HepG2 (cell line): ENCODE measurements at regions not wholly inside any gene's neighbourhood (a gene's known extent, or its start where the extent isn't known, plus 50 kb on each side); places are given as distances from the start of the nearest gene placed in this dataset.

Source experiments
- ATAC-seq: fragments of 200-7000 bp; cut with Tn5 transposase; 3 replicates; pipeline ENCODE4 v1.9.1; 2020; ENCODE audit warnings: mild to moderate bottlenecking, moderate library complexity
- BruUV-seq: library from RNA; stranded (reverse); fragments of 400-500 nt; replicated peaks from 2 replicates; lab custom pipeline; 2021; lab: Mats Ljungman, UMichigan
- CTCF ChIA-PET: fragments of 300-600 bp; formaldehyde crosslinking; extraction: SDS; loops from one replicate; lab custom pipeline; 2021; ENCODE audit warnings: low total read pairs, inconsistent platforms, low intra/inter-chr PET ratio; lab: Yijun Ruan, JAX
- POLR2A ChIA-PET: fragments of 350-600 bp; sonication (Branson Sonifier 250); formaldehyde crosslinking; loops from one replicate; lab custom pipeline; 2020; ENCODE audit warnings: antibody characterized with exemption, inconsistent platforms; lab: Yijun Ruan, JAX
- DNase-seq: peaks from one replicate; pipeline ENCODE4 v3.0.0-alpha.2; 2015; ENCODE audit warnings: low spot score
- FAIRE-seq: peaks from 3 replicates; lab custom pipeline; 2011; peaks lifted over from hg19 to GRCh38; lab: Jason Lieb, UNC
- H2AFZ ChIP-seq: one replicate; pipeline ENCODE4 v1.6.1; 2011; ENCODE audit warnings: low read length, inconsistent platforms
- H3K27ac ChIP-seq: fragments of 300-600 bp; 3 replicates; pipeline ENCODE4 v1.8.0; 2011; ENCODE audit warnings: mixed run types, mild to moderate bottlenecking, mixed read lengths, low read length, inconsistent platforms; ENCODE audit not compliant: insufficient read depth; ENCODE audit errors: extremely low read length
- H3K27me3 ChIP-seq, 2 experiments: fragments of 200-600 bp in 1 of 2; 2 replicates in 1 of 2; 3 replicates in 1 of 2; pipeline versions ENCODE4 v1.6.0 to v1.8.0; 2011; ENCODE audit warnings: low read length in 2 of 2, mild to moderate bottlenecking in 2 of 2, moderate library complexity in 2 of 2, inconsistent platforms in 1 of 2; ENCODE audit not compliant: insufficient read depth in 2 of 2, control insufficient read depth in 1 of 2
- H3K36me3 ChIP-seq, 2 experiments: fragments of 200-600 bp in 1 of 2; replicated peaks in 1 of 2; 2 replicates in 1 of 2; 3 replicates in 1 of 2; pipeline versions ENCODE4 v1.5.1 to v1.8.0; 2011; ENCODE audit warnings: low read length in 2 of 2, inconsistent platforms in 1 of 2; ENCODE audit not compliant: insufficient read depth in 2 of 2, control insufficient read depth in 1 of 2
- H3K4me1 ChIP-seq: 2 replicates; pipeline ENCODE4 v1.5.1; 2012; ENCODE audit warnings: low read length, inconsistent platforms; ENCODE audit not compliant: insufficient read depth
- H3K4me2 ChIP-seq: 2 replicates; pipeline ENCODE4 v1.6.0; 2011; ENCODE audit warnings: low read depth, low read length, inconsistent platforms
- H3K4me3 ChIP-seq, 3 experiments: fragments of 200-600 bp in 1 of 3; sonication (generic), shearing (Covaris generic) in 1 of 3; replicated peaks in 1 of 3; 2 replicates each; pipeline ENCODE4 v1.5.1; 2011 to 2016; ENCODE audit warnings: low read length in 3 of 3, inconsistent platforms in 2 of 3, low read depth in 2 of 3, mild to moderate bottlenecking in 2 of 3, control low read depth in 1 of 3, mixed read lengths in 1 of 3; ENCODE audit not compliant: insufficient read depth in 1 of 3
- H3K79me2 ChIP-seq: one replicate; pipeline ENCODE4 v1.6.1; 2011; ENCODE audit warnings: low read length, inconsistent platforms; ENCODE audit not compliant: insufficient read depth
- H3K9ac ChIP-seq: 2 replicates; pipeline ENCODE4 v1.6.0; 2011; ENCODE audit warnings: mild to moderate bottlenecking, low read depth, low read length, inconsistent platforms; ENCODE audit not compliant: insufficient read depth
- H3K9me3 ChIP-seq: 2 replicates; pipeline ENCODE4 v1.5.1; 2012; ENCODE audit warnings: mild to moderate bottlenecking, low read length
- H4K20me1 ChIP-seq: 2 replicates; pipeline ENCODE4 v1.6.0; 2011; ENCODE audit warnings: inconsistent platforms, mild to moderate bottlenecking, low read length, moderate library complexity; ENCODE audit not compliant: insufficient read depth
- BATF2 ChIP-seq: sonication (generic); formaldehyde crosslinking; IDR thresholded peaks from 2 replicates; pipeline ENCODE4 v1.8.0; 2022; ENCODE audit warnings: mild to moderate bottlenecking, missing genetic modification reagents, moderate library complexity
- ZFP36L2 ChIP-seq: sonication (generic); formaldehyde crosslinking; IDR thresholded peaks from 2 replicates; pipeline ENCODE4 v1.4.0; 2020; ENCODE audit warnings: missing genetic modification reagents
- ZNF18 ChIP-seq: sonication (generic); formaldehyde crosslinking; IDR thresholded peaks from 2 replicates; pipeline ENCODE4 v1.8.0; 2022; ENCODE audit warnings: mild to moderate bottlenecking, missing genetic modification reagents; ENCODE audit not compliant: insufficient replicate concordance
- ZNF232 ChIP-seq: sonication (generic); formaldehyde crosslinking; IDR thresholded peaks from 2 replicates; pipeline ENCODE4 v1.4.0; 2020; ENCODE audit warnings: missing genetic modification reagents, borderline replicate concordance
- ZNF720 ChIP-seq: sonication (generic); formaldehyde crosslinking; IDR thresholded peaks from 2 replicates; pipeline ENCODE4 v1.4.0; 2020; ENCODE audit warnings: missing genetic modification reagents
- WGBS: methylation state at CpG from one replicate; pipeline ENCODE4 v1.1.6; 2017; ENCODE audit warnings: low lambda C conversion rate; 5-methylcytosine and 5-hydroxymethylcytosine counted together
- in situ Hi-C: cut with HindIII; loops from 2 replicates; pipeline ENCODE4 v1.10.0; 2017; ENCODE audit warnings: low pct_unique_long_range_greater_than_20kb; ENCODE audit not compliant: extremely low pct_ligation_motif_present
- intact Hi-C: fragments of 100-400 bp; cut with micrococcal nuclease; formaldehyde crosslinking; loops from one replicate; pipeline ENCODE4 v1.10.0; 2022; ENCODE audit not compliant: unreplicated experiment
- TF ChIP-seq, protein P1 (sequence below), 2 experiments: fragments of 450-650 bp in 1 of 2; sonication (generic) in 1 of 2; formaldehyde crosslinking in 1 of 2; IDR thresholded peaks; 2 replicates each; pipeline versions ENCODE4 v1.6.1 to v1.8.0; 2016 to 2022; ENCODE audit warnings: antibody characterized with exemption in 1 of 2, mild to moderate bottlenecking in 1 of 2, missing genetic modification reagents in 1 of 2

DNA sequence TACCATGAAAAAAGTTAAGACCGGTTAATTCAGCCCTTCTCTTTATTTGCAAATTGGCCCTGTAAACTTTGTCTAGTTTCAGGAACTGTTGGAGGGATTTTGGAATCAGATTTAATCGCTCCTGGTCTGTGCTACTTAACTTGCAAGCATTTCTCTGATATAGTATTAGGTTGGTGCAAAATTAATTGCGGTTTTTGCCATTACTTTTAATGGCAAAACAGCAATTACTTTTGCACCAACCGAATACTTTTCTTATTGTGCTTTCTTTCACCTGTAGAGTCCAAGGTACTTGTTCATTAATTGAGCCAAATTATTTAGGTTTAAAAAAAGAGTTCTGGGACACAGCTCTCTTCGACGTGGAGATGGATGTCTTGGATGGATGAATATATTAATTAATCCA, 92.8 kb upstream of the HNRNPU start:
- DNase-seq = no peak
- CTCF ChIA-PET = no interaction called here
- BruUV-seq = no TSS peak
- H3K36me3 ChIP-seq = no peaks in the 10 kb centered on the region
- H3K27ac ChIP-seq = no peak overlapping the region
- H3K9ac ChIP-seq = no peak overlapping the region
- no peaks in the 10 kb centered on the region for H3K79me2 ChIP-seq
- TF ChIP-seq ZFP36L2 (CRISPR knock-in tag) (no peak), ZNF232 (CRISPR knock-in tag) (no peak), BATF2 (CRISPR knock-in tag) (no peak), ZNF720 (CRISPR knock-in tag) (no peak), ZNF18 (CRISPR knock-in tag) (no peak)
- TF ChIP-seq, protein P1, sequence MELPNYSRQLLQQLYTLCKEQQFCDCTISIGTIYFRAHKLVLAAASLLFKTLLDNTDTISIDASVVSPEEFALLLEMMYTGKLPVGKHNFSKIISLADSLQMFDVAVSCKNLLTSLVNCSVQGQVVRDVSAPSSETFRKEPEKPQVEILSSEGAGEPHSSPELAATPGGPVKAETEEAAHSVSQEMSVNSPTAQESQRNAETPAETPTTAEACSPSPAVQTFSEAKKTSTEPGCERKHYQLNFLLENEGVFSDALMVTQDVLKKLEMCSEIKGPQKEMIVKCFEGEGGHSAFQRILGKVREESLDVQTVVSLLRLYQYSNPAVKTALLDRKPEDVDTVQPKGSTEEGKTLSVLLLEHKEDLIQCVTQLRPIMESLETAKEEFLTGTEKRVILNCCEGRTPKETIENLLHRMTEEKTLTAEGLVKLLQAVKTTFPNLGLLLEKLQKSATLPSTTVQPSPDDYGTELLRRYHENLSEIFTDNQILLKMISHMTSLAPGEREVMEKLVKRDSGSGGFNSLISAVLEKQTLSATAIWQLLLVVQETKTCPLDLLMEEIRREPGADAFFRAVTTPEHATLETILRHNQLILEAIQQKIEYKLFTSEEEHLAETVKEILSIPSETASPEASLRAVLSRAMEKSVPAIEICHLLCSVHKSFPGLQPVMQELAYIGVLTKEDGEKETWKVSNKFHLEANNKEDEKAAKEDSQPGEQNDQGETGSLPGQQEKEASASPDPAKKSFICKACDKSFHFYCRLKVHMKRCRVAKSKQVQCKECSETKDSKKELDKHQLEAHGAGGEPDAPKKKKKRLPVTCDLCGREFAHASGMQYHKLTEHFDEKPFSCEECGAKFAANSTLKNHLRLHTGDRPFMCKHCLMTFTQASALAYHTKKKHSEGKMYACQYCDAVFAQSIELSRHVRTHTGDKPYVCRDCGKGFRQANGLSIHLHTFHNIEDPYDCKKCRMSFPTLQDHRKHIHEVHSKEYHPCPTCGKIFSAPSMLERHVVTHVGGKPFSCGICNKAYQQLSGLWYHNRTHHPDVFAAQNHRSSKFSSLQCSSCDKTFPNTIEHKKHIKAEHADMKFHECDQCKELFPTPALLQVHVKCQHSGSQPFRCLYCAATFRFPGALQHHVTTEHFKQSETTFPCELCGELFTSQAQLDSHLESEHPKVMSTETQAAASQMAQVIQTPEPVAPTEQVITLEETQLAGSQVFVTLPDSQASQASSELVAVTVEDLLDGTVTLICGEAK (IDR thresholded peaks at IDR 0.05) = peak; percentile 89
- TF ChIP-seq, protein P1 (CRISPR knock-in tag; IDR thresholded peaks at IDR 0.05) = no peak
- TF ChIP-seq, all 625 proteins: peak for 1
- H3K4me1 ChIP-seq = peaks cover 10% of the 10 kb centered on the region; the same call in 1 of the 2 replicates
- H3K9me3 ChIP-seq = no peaks in the 10 kb centered on the region
- no peak overlapping the region for H2AFZ ChIP-seq
- intact Hi-C loops (no loop called here), in situ Hi-C loops (no loop called here)
- no peaks in the 10 kb centered on the region for H4K20me1 ChIP-seq
- FAIRE-seq = no peak
- H3K4me3 ChIP-seq = no peak overlapping the region
- POLR2A ChIA-PET = no interaction called here
- H3K4me2 ChIP-seq = no peak overlapping the region
- no peak for ATAC-seq
- H3K27me3 ChIP-seq = peaks cover 0 to 4% of the 10 kb centered on the region in 2 experiments; a peak in 3 of 5 replicates
- WGBS = 60% methylated on average over 6 of the region's 6 CpGs
